ENCODE measurements at regions not wholly inside any gene's neighbourhood (a gene's known extent, or its start where the extent isn't known, plus 50 kb on each side); places are given as distances from the start of the nearest gene placed in this dataset.

DNA sequence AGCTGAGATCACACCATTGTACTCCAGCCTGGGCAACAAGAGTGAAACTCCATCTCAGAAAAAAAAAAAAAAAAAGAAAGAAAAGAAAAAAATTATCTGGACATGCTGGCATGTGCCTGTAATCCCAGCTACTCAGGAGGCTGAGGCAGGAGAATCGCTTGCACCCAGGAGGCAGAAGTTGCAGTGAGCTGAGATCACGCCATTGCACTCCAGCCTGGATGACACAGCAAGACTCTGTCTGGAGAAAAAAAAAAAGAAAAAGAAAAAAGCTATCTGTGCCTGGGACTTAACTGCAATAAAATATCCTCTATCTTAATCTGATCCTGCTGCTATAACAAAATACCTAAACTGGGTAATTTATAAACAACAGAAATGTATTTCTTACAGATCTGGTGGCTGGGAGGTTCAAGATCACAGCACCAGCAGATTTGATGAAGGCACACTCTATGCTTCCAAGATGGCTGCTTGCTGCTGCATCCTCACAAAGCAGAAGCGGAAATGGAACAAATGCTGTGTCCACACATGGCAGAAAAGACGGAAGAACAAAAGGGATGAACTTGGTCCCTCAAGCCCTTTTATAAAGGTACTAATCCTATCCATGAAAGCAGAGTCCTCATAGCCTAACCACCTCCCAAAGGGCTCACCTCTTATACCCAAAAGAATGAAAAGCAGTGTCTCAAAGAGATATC lies 273.3 kb upstream of the JARID2 start (continued):
- TF ChIP-seq, protein P1, sequence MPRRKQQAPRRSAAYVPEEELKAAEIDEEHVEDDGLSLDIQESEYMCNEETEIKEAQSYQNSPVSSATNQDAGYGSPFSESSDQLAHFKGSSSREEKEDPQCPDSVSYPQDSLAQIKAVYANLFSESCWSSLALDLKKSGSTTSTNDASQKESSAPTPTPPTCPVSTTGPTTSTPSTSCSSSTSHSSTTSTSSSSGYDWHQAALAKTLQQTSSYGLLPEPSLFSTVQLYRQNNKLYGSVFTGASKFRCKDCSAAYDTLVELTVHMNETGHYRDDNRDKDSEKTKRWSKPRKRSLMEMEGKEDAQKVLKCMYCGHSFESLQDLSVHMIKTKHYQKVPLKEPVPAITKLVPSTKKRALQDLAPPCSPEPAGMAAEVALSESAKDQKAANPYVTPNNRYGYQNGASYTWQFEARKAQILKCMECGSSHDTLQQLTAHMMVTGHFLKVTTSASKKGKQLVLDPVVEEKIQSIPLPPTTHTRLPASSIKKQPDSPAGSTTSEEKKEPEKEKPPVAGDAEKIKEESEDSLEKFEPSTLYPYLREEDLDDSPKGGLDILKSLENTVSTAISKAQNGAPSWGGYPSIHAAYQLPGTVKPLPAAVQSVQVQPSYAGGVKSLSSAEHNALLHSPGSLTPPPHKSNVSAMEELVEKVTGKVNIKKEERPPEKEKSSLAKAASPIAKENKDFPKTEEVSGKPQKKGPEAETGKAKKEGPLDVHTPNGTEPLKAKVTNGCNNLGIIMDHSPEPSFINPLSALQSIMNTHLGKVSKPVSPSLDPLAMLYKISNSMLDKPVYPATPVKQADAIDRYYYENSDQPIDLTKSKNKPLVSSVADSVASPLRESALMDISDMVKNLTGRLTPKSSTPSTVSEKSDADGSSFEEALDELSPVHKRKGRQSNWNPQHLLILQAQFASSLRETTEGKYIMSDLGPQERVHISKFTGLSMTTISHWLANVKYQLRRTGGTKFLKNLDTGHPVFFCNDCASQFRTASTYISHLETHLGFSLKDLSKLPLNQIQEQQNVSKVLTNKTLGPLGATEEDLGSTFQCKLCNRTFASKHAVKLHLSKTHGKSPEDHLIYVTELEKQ (tag by site-specific recombination; IDR thresholded peaks at IDR 0.05; ENCODE audit: borderline replicate concordance): no peak
- TF ChIP-seq ZNF202 (tag by site-specific recombination; IDR thresholded peaks at IDR 0.05; ENCODE audit: borderline replicate concordance): no peak
- TF ChIP-seq ZNF426 (tag by site-specific recombination; IDR thresholded peaks at IDR 0.05): no peak
- TF ChIP-seq ZNF211 (tag by site-specific recombination; IDR thresholded peaks at IDR 0.05; ENCODE audit: low read depth): no peak
- no peak for TF ChIP-seq SCRT2 (tag by site-specific recombination; IDR thresholded peaks at IDR 0.05)
- TF ChIP-seq, protein P2, sequence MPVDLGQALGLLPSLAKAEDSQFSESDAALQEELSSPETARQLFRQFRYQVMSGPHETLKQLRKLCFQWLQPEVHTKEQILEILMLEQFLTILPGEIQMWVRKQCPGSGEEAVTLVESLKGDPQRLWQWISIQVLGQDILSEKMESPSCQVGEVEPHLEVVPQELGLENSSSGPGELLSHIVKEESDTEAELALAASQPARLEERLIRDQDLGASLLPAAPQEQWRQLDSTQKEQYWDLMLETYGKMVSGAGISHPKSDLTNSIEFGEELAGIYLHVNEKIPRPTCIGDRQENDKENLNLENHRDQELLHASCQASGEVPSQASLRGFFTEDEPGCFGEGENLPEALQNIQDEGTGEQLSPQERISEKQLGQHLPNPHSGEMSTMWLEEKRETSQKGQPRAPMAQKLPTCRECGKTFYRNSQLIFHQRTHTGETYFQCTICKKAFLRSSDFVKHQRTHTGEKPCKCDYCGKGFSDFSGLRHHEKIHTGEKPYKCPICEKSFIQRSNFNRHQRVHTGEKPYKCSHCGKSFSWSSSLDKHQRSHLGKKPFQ (tag by site-specific recombination; IDR thresholded peaks at IDR 0.05): no peak

- ChIA-PET POLR2A (interaction anchor here (0.5 kb wide), 1 partner anchor 326 kb away, joined by 7 read pairs; no protein-coding TSS in a partner anchor), CTCF (interaction anchor here (0.5 kb wide), 1 partner anchor 11 kb away, joined by 3 read pairs; no protein-coding TSS in a partner anchor)
- Histone ChIP-seq H3K9me3 (ENCODE audit: control insufficient read depth, insufficient read depth, low read depth, low read length) (no peaks in the 10 kb centered on the region), H3K36me3 (ENCODE audit: control insufficient read depth in 2 of 2, insufficient read depth in 1 of 2, low read length in 2 of 2) (no peaks in the 10 kb centered on the region), H3K4me1 (ENCODE audit: control insufficient read depth, insufficient read depth, low read length) (no peaks in the 10 kb centered on the region), H3K4me3 (ENCODE audit: low read depth, low read length) (no peak overlapping the region), H3K27ac (ENCODE audit: extremely low read depth, low read depth, low read length) (no peak overlapping the region)
- TF ChIP-seq BCL11A (tag by site-specific recombination; IDR thresholded peaks at IDR 0.05; ENCODE audit: low read depth) (no peak), MZF1 (tag by site-specific recombination; IDR thresholded peaks at IDR 0.05; ENCODE audit: borderline replicate concordance) (no peak), KLF16 (tag by site-specific recombination; IDR thresholded peaks at IDR 0.05) (no peak)
- TF ChIP-seq, protein P3, sequence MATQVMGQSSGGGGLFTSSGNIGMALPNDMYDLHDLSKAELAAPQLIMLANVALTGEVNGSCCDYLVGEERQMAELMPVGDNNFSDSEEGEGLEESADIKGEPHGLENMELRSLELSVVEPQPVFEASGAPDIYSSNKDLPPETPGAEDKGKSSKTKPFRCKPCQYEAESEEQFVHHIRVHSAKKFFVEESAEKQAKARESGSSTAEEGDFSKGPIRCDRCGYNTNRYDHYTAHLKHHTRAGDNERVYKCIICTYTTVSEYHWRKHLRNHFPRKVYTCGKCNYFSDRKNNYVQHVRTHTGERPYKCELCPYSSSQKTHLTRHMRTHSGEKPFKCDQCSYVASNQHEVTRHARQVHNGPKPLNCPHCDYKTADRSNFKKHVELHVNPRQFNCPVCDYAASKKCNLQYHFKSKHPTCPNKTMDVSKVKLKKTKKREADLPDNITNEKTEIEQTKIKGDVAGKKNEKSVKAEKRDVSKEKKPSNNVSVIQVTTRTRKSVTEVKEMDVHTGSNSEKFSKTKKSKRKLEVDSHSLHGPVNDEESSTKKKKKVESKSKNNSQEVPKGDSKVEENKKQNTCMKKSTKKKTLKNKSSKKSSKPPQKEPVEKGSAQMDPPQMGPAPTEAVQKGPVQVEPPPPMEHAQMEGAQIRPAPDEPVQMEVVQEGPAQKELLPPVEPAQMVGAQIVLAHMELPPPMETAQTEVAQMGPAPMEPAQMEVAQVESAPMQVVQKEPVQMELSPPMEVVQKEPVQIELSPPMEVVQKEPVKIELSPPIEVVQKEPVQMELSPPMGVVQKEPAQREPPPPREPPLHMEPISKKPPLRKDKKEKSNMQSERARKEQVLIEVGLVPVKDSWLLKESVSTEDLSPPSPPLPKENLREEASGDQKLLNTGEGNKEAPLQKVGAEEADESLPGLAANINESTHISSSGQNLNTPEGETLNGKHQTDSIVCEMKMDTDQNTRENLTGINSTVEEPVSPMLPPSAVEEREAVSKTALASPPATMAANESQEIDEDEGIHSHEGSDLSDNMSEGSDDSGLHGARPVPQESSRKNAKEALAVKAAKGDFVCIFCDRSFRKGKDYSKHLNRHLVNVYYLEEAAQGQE (tag by site-specific recombination; IDR thresholded peaks at IDR 0.05): no peak
These were observed 271.5 kb upstream of the JARID2 start for GRCh38 chr6:14974372-14974771.

DNA sequence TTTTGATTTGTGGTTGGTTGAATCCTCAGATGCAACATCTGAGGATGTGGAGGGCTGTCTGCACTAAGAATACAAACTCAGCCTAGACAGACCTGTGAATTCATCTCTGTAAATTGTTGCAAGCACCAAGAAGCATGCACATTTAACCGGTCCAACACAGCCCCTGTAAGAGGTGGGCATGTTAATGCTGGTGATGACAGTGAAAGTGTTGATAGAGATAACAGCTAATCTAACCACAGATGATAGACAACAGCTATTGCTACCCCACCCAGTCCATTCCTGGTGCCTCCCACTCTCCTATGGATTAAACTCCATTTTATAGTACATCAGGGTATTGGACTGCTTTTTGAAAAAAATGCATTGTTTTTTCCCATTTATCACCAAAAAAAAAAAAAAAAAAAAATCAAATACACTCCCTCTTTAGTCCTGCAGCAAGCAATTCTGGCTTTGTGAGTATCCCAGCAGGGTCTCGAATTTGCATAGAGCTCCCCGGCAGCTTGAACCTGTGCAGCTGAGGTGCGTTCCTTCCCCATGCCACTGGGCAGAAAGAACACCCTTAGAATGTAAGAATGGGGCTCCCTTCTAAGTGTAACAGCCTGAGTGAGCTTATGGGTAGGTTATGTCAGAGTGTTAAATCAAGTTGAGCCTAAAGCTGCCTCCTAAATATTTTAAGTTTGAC lies 270.9 kb upstream of the JARID2 start:
- Histone ChIP-seq H3K27ac (ENCODE audit: extremely low read depth, low read depth, low read length) (no peak overlapping the region), H3K4me1 (ENCODE audit: control insufficient read depth, insufficient read depth, low read length) (no peaks in the 10 kb centered on the region), H3K36me3 (ENCODE audit: control insufficient read depth in 2 of 2, insufficient read depth in 1 of 2, low read length in 2 of 2) (no peaks in the 10 kb centered on the region), H3K9me3 (ENCODE audit: control insufficient read depth, insufficient read depth, low read depth, low read length) (no peaks in the 10 kb centered on the region), H3K4me3 (ENCODE audit: low read depth, low read length) (no peak overlapping the region)
- ChIA-PET POLR2A (interaction anchor here (0.5 to 0.7 kb wide), 2 partner anchors 325 to 1756 kb away, joined by 4 to 7 read pairs; no protein-coding TSS in a partner anchor), CTCF (interaction anchor here (0.5 to 0.6 kb wide), 4 partner anchors 11 to 945 kb away, joined by 3 to 7 read pairs (median 4); no protein-coding TSS in a partner anchor)
- TF ChIP-seq YY1 (tag by site-specific recombination; IDR thresholded peaks at IDR 0.05) (no peak), PRDM4 (tag by site-specific recombination; IDR thresholded peaks at IDR 0.05) (no peak), ZNF214 (tag by site-specific recombination; IDR thresholded peaks at IDR 0.05; ENCODE audit: borderline replicate concordance) (no peak), EGR2 (tag by site-specific recombination; IDR thresholded peaks at IDR 0.05; ENCODE audit: low read depth) (0 out of 2 replicates have a peak, but pooled peaks have one; percentile 5)
- TF ChIP-seq, protein P4, sequence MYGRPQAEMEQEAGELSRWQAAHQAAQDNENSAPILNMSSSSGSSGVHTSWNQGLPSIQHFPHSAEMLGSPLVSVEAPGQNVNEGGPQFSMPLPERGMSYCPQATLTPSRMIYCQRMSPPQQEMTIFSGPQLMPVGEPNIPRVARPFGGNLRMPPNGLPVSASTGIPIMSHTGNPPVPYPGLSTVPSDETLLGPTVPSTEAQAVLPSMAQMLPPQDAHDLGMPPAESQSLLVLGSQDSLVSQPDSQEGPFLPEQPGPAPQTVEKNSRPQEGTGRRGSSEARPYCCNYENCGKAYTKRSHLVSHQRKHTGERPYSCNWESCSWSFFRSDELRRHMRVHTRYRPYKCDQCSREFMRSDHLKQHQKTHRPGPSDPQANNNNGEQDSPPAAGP (tag by site-specific recombination; IDR thresholded peaks at IDR 0.05): no peak
- TF ChIP-seq, protein P5, sequence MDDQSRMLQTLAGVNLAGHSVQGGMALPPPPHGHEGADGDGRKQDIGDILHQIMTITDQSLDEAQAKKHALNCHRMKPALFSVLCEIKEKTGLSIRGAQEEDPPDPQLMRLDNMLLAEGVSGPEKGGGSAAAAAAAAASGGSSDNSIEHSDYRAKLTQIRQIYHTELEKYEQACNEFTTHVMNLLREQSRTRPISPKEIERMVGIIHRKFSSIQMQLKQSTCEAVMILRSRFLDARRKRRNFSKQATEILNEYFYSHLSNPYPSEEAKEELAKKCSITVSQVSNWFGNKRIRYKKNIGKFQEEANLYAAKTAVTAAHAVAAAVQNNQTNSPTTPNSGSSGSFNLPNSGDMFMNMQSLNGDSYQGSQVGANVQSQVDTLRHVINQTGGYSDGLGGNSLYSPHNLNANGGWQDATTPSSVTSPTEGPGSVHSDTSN (CRISPR knock-in tag; IDR thresholded peaks at IDR 0.05): no peak
